HCT116 (cell line): ENCODE measurements at regions not wholly inside any gene's neighbourhood (a gene's known extent, or its start where the extent isn't known, plus 50 kb on each side); places are given as distances from the start of the nearest gene placed in this dataset.

Source experiments
- ATAC-seq: fragments of 200-7000 bp; cut with Tn5 transposase; 2 replicates; pipeline ENCODE4 v1.9.1; 2020; ENCODE audit warnings: mild to moderate bottlenecking, moderate library complexity
- BruUV-seq: library from RNA; stranded (reverse); fragments of 400-500 nt; replicated peaks from 2 replicates; lab custom pipeline; 2021; lab: Mats Ljungman, UMichigan
- CTCF ChIA-PET: fragments of 300-600 bp; sonication (Branson Sonifier 250); formaldehyde crosslinking; loops from one replicate; lab custom pipeline; 2021; ENCODE audit warnings: antibody characterized with exemption; lab: Charles Lee
- POLR2A ChIA-PET: fragments of 300-600, 350-600 bp; sonication (Branson Sonifier 250); formaldehyde crosslinking; loops from one replicate; lab custom pipeline; 2021; ENCODE audit warnings: antibody characterized with exemption; lab: Charles Lee
- RAD21 ChIA-PET, 2 experiments: fragments of 300-600 bp; sonication (Branson Sonifier 250); formaldehyde crosslinking; loops; one replicate each; lab custom pipeline; 2023; ENCODE audit warnings: low total read pairs in 2 of 2; ENCODE audit not compliant: uncharacterized antibody in 2 of 2, unreplicated experiment in 2 of 2, low non-redundant PET in 1 of 2; lab: Charles Lee
- DNase-seq: peaks from one replicate; pipeline ENCODE4 v3.0.0-alpha.2; 2010; ENCODE audit warnings: low read depth, low spot score
- H2AFZ ChIP-seq: fragments of 200-600 bp; shearing (Covaris generic), sonication (generic); 2 replicates; pipeline ENCODE4 v1.6.1; 2017; ENCODE audit warnings: low read depth, mixed run types, mixed read lengths, antibody characterized with exemption, low read length; ENCODE audit not compliant: poor library complexity, severe bottlenecking
- H3K27ac ChIP-seq: 2 replicates; pipeline ENCODE4 v1.5.1; 2012; ENCODE audit warnings: low read depth, low read length
- H3K27me3 ChIP-seq: fragments of 200-600 bp; sonication (generic); 2 replicates; pipeline ENCODE4 v1.6.1; 2016; ENCODE audit warnings: mixed run types, low read length, mixed read lengths; ENCODE audit not compliant: insufficient read depth
- H3K36me3 ChIP-seq, 2 experiments: fragments of 200-500 bp in 1 of 2; fragments of 200-600 bp in 1 of 2; sonication (Bioruptor generic) in 1 of 2; sonication (generic) in 1 of 2; 2 replicates each; pipeline versions ENCODE4 v1.5.1 to v1.6.1; 2014 to 2016; ENCODE audit warnings: low read length in 2 of 2, inconsistent platforms in 1 of 2, mixed read lengths in 1 of 2, mixed run types in 1 of 2; ENCODE audit not compliant: insufficient read depth in 2 of 2, control insufficient read depth in 1 of 2
- H3K4me1 ChIP-seq, 2 experiments: fragments of 200-600 bp in 1 of 2; sonication (generic) in 1 of 2; 2 replicates each; pipeline versions ENCODE4 v1.5.1 to v1.6.1; 2012 to 2017; ENCODE audit warnings: low read length in 2 of 2, inconsistent platforms in 1 of 2, mild to moderate bottlenecking in 1 of 2, mixed read lengths in 1 of 2, mixed run types in 1 of 2, moderate library complexity in 1 of 2; ENCODE audit not compliant: insufficient read depth in 2 of 2, control insufficient read depth in 1 of 2
- H3K4me2 ChIP-seq: fragments of 200-600 bp; sonication (generic); 2 replicates; pipeline ENCODE4 v1.6.1; 2017; ENCODE audit warnings: mixed run types, low read length, mixed read lengths
- H3K4me3 ChIP-seq, 2 experiments: fragments of 200-600 bp in 1 of 2; sonication (generic) in 1 of 2; replicated peaks in 1 of 2; 2 replicates each; pipeline ENCODE4 v1.5.1; 2011 to 2016; ENCODE audit warnings: low read length in 2 of 2, control low read depth in 1 of 2, low read depth in 1 of 2, mild to moderate bottlenecking in 1 of 2, mixed read lengths in 1 of 2, mixed run types in 1 of 2
- H3K79me2 ChIP-seq: fragments of 200-600 bp; sonication (generic); 2 replicates; pipeline ENCODE4 v1.6.1; 2017; ENCODE audit warnings: mild to moderate bottlenecking, mixed run types, low read length, moderate library complexity, mixed read lengths; ENCODE audit not compliant: insufficient read depth
- H3K9ac ChIP-seq: fragments of 200-600 bp; sonication (generic); 2 replicates; pipeline ENCODE4 v1.6.1; 2016; ENCODE audit warnings: low read length, mixed read lengths
- H3K9me2 ChIP-seq: fragments of 200-600 bp; sonication (generic), shearing (Covaris generic); 2 replicates; pipeline ENCODE4 v1.6.1; 2017; ENCODE audit warnings: mixed run types, mild to moderate bottlenecking, moderate library complexity; ENCODE audit not compliant: insufficient read depth
- H3K9me3 ChIP-seq, 2 experiments: fragments of 200-500 bp in 1 of 2; fragments of 200-600 bp in 1 of 2; sonication (Bioruptor generic) in 1 of 2; sonication (generic) in 1 of 2; 2 replicates each; pipeline ENCODE4 v1.6.1; 2014 to 2017; ENCODE audit warnings: low read length in 2 of 2, mixed read lengths in 2 of 2, inconsistent platforms in 1 of 2, low read depth in 1 of 2, mild to moderate bottlenecking in 1 of 2, mixed run types in 1 of 2, moderate library complexity in 1 of 2; ENCODE audit not compliant: control insufficient read depth in 1 of 2, insufficient read depth in 1 of 2
- H4K20me1 ChIP-seq: fragments of 200-600 bp; sonication (generic), shearing (Covaris generic); 2 replicates; pipeline ENCODE4 v1.6.1; 2017; ENCODE audit warnings: mixed run types, mild to moderate bottlenecking, moderate library complexity; ENCODE audit not compliant: insufficient read depth
- ATF3 ChIP-seq: IDR thresholded peaks from 2 replicates; pipeline ENCODE4 v1.6.1; 2012
- CBX3 ChIP-seq: IDR thresholded peaks from 2 replicates; pipeline ENCODE4 v1.6.1; 2012; ENCODE audit warnings: low read depth
- CEBPB ChIP-seq: IDR thresholded peaks from 2 replicates; pipeline ENCODE4 v1.6.1; 2012; ENCODE audit warnings: low read depth
- EGR1 ChIP-seq: IDR thresholded peaks from 2 replicates; pipeline ENCODE4 v1.6.1; 2012; ENCODE audit warnings: low read depth
- ELF1 ChIP-seq: IDR thresholded peaks from 2 replicates; pipeline ENCODE4 v1.6.1; 2012; ENCODE audit warnings: low read depth, borderline replicate concordance
- JUND ChIP-seq: IDR thresholded peaks from 2 replicates; pipeline ENCODE4 v1.6.1; 2012
- MAX ChIP-seq: IDR thresholded peaks from 2 replicates; pipeline ENCODE4 v1.6.1; 2012
- RAD21 ChIP-seq: IDR thresholded peaks from 2 replicates; pipeline ENCODE4 v1.6.1; 2012; ENCODE audit warnings: low read depth, mild to moderate bottlenecking
- YY1 ChIP-seq: IDR thresholded peaks from 2 replicates; pipeline ENCODE4 v1.6.1; 2011; ENCODE audit warnings: low read length, low read depth, moderate library complexity, mild to moderate bottlenecking; ENCODE audit not compliant: insufficient replicate concordance; ENCODE audit errors: extremely low read depth
- ZBTB33 ChIP-seq: IDR thresholded peaks from 2 replicates; pipeline ENCODE4 v1.6.1; 2011; ENCODE audit warnings: mild to moderate bottlenecking, low read length, moderate library complexity; ENCODE audit not compliant: insufficient replicate concordance; ENCODE audit errors: extremely low read depth
- ZFX ChIP-seq: fragments of 450-650 bp; IDR thresholded peaks from 2 replicates; pipeline ENCODE4 v1.6.1; 2017
- ZNF274 ChIP-seq: fragments of 200-500 bp; sonication (Bioruptor generic); IDR thresholded peaks from 2 replicates; pipeline ENCODE4 v1.6.1; 2014; ENCODE audit warnings: mild to moderate bottlenecking, low read depth, low read length, inconsistent platforms
- intact Hi-C: fragments of 100-400 bp; cut with micrococcal nuclease; formaldehyde crosslinking; loops from 2 replicates; pipeline ENCODE4 v1.10.0; 2022

GRCh38 chr18:40939656-40940515 is 1015.1 kb upstream of the PIK3C3 start:
- no peaks in the 10 kb centered on the region for H3K4me1 ChIP-seq
- ChIA-PET CTCF (no interaction called here), POLR2A (no interaction called here), RAD21 (no interaction called here)
- no peak overlapping the region for H3K4me2 ChIP-seq
- DNase-seq, result no peak
- no peaks in the 10 kb centered on the region for H3K27me3 ChIP-seq
- H3K27ac ChIP-seq, result no peak overlapping the region
- TF ChIP-seq JUND (no peak), ATF3 (no peak), ZNF274 (no peak), RAD21 (no peak), EGR1 (no peak), CEBPB (no peak), ZFX (no peak), CBX3 (no peak), ELF1 (no peak), MAX (no peak), YY1 (no peak), ZBTB33 (no peak)
- H3K79me2 ChIP-seq, result no peaks in the 10 kb centered on the region
- no peaks in the 10 kb centered on the region for H4K20me1 ChIP-seq
- no peak overlapping the region for H3K4me3 ChIP-seq
- no TSS peak for BruUV-seq
- no peaks in the 10 kb centered on the region for H3K9me2 ChIP-seq
- H2AFZ ChIP-seq, result no peak overlapping the region
- intact Hi-C loops, result no loop called here
- ATAC-seq, result no peak
- no peaks in the 10 kb centered on the region for H3K36me3 ChIP-seq
- H3K9me3 ChIP-seq, result peaks cover 17 to 25% of the 10 kb centered on the region in 2 experiments; a peak in 2 of 4 replicates
- no peak overlapping the region for H3K9ac ChIP-seq
